Activated CD4-positive, alpha-beta T cell treated with anti-CD3 and anti-CD28 coated beads for 36 hours (primary cell): ENCODE measurements at regions not wholly inside any gene's neighbourhood (a gene's known extent, or its start where the extent isn't known, plus 50 kb on each side); places are given as distances from the start of the nearest gene placed in this dataset.

Experiments
- ATAC-seq: fragments of 200-7000 bp; cut with Tn5 transposase; one replicate; pipeline ENCODE4 v1.10.0; 2021; ENCODE audit warnings: mild to moderate bottlenecking, moderate library complexity
- CTCF ChIA-PET: fragments of 350-600 bp; sonication (Branson Sonifier 250); formaldehyde crosslinking; loops from one replicate; lab custom pipeline; 2021; ENCODE audit warnings: antibody characterized with exemption; lab: Charles Lee
- POLR2A ChIA-PET: fragments of 350-600 bp; sonication (Branson Sonifier 250); formaldehyde crosslinking; loops from one replicate; lab custom pipeline; 2021; ENCODE audit warnings: antibody characterized with exemption, inconsistent platforms; lab: Charles Lee
- DNase-seq: peaks from one replicate; pipeline ENCODE4 v3.0.0-alpha.2; 2020
- H3K27ac Mint-ChIP-seq: one replicate; pipeline ENCODE4 v1.8.0; 2021; ENCODE audit warnings: mixed read lengths
- H3K27me3 Mint-ChIP-seq: one replicate; pipeline ENCODE4 v1.8.0; 2021; ENCODE audit warnings: mixed read lengths
- H3K36me3 Mint-ChIP-seq: one replicate; pipeline ENCODE4 v1.8.0; 2021; ENCODE audit warnings: low read depth, mixed read lengths
- H3K4me1 Mint-ChIP-seq: one replicate; pipeline ENCODE4 v1.8.0; 2021; ENCODE audit warnings: mixed read lengths
- H3K4me3 Mint-ChIP-seq: one replicate; pipeline ENCODE4 v1.8.0; 2021; ENCODE audit warnings: mild to moderate bottlenecking, moderate library complexity, mixed read lengths
- H3K9me3 Mint-ChIP-seq: one replicate; pipeline ENCODE4 v1.8.0; 2021; ENCODE audit warnings: low read depth, mixed read lengths
- intact Hi-C, 2 experiments: fragments of 100-400 bp; cut with DNase I in 1 of 2; cut with micrococcal nuclease in 1 of 2; formaldehyde crosslinking; loops; one replicate each; pipeline versions ENCODE4 v1.14.2 to v1.15.1; 2022 to 2024; cut with DNase I, micrococcal nuclease

- no peak for ATAC-seq
- intact Hi-C loops = no loop called here
- Mint-ChIP-seq H3K4me3 (no peak overlapping the region), H3K27ac (no peak overlapping the region), H3K9me3 (no peaks in the 10 kb centered on the region), H3K36me3 (no peaks in the 10 kb centered on the region), H3K4me1 (no peaks in the 10 kb centered on the region), H3K27me3 (peaks cover 5% of the 10 kb centered on the region)
- CTCF ChIA-PET = interaction anchor here (1.2 kb wide), 1 partner anchor 50 kb away, joined by 3 read pairs; no protein-coding TSS in a partner anchor
- DNase-seq = no peak
- POLR2A ChIA-PET = no interaction called here
These were observed 223.1 kb upstream of the MAF start for GRCh38 chr16:79823639-79824038.

GRCh38 chr16:79821911-79822310 lies 221.4 kb upstream of the MAF start:
- POLR2A ChIA-PET = no interaction called here
- DNase-seq = no peak
- ATAC-seq = no peak
- intact Hi-C loops = no loop called here
- Mint-ChIP-seq H3K4me1 (no peaks in the 10 kb centered on the region), H3K9me3 (no peaks in the 10 kb centered on the region), H3K4me3 (no peak overlapping the region), H3K27me3 (peaks cover 5% of the 10 kb centered on the region), H3K27ac (no peak overlapping the region), H3K36me3 (no peaks in the 10 kb centered on the region)
- CTCF ChIA-PET = interaction anchor here (0.7 kb wide), 1 partner anchor 1327 kb away, joined by 4 read pairs; no protein-coding TSS in a partner anchor

GRCh38 chr16:79816081-79816497 lies 215.6 kb upstream of the MAF start:
- peaks cover 4% of the 10 kb centered on the region for H3K27me3 Mint-ChIP-seq
- no peak overlapping the region for H3K4me3 Mint-ChIP-seq
- intact Hi-C loops = no loop called here
- no peaks in the 10 kb centered on the region for H3K36me3 Mint-ChIP-seq
- ATAC-seq = no peak
- ChIA-PET POLR2A (no interaction called here), CTCF (no interaction called here)
- no peaks in the 10 kb centered on the region for H3K4me1 Mint-ChIP-seq
- no peak overlapping the region for H3K27ac Mint-ChIP-seq
- no peaks in the 10 kb centered on the region for H3K9me3 Mint-ChIP-seq
- no peak for DNase-seq

- ATAC-seq = no peak
- CTCF ChIA-PET = no interaction called here
- POLR2A ChIA-PET = no interaction called here
These were observed 214.5 kb upstream of the MAF start for GRCh38 chr16:79815049-79815448.

GRCh38 chr16:79814124-79814523 lies 213.6 kb upstream of the MAF start:
- H3K36me3 Mint-ChIP-seq = no peaks in the 10 kb centered on the region
- H3K4me3 Mint-ChIP-seq = no peak overlapping the region
- ChIA-PET CTCF (no interaction called here), POLR2A (no interaction called here)
- H3K9me3 Mint-ChIP-seq = no peaks in the 10 kb centered on the region
- no peak for ATAC-seq
- H3K27ac Mint-ChIP-seq = no peak overlapping the region
- intact Hi-C loops = no loop called here
- H3K4me1 Mint-ChIP-seq = no peaks in the 10 kb centered on the region
- no peak for DNase-seq
- peaks cover 7% of the 10 kb centered on the region for H3K27me3 Mint-ChIP-seq

More at GRCh38 chr16:79815049-79815448, 214.5 kb upstream of the MAF start:
- no peak overlapping the region for H3K27ac Mint-ChIP-seq
- DNase-seq = no peak
- no peaks in the 10 kb centered on the region for H3K9me3 Mint-ChIP-seq
- intact Hi-C loops = no loop called here
- H3K4me3 Mint-ChIP-seq = no peak overlapping the region
- H3K36me3 Mint-ChIP-seq = no peaks in the 10 kb centered on the region
- H3K27me3 Mint-ChIP-seq = peaks cover 4% of the 10 kb centered on the region
- no peaks in the 10 kb centered on the region for H3K4me1 Mint-ChIP-seq

GRCh38 chr16:79811541-79811940 lies 211.0 kb upstream of the MAF start:
- DNase-seq = no peak
- peaks cover 9% of the 10 kb centered on the region for H3K27me3 Mint-ChIP-seq
- no peak for ATAC-seq
- peaks cover 4% of the 10 kb centered on the region for H3K9me3 Mint-ChIP-seq
- intact Hi-C loops = no loop called here
- ChIA-PET CTCF (no interaction called here), POLR2A (no interaction called here)
- no peak overlapping the region for H3K4me3 Mint-ChIP-seq
- no peak overlapping the region for H3K27ac Mint-ChIP-seq
- no peaks in the 10 kb centered on the region for H3K36me3 Mint-ChIP-seq
- H3K4me1 Mint-ChIP-seq = no peaks in the 10 kb centered on the region

- ATAC-seq (no peak), DNase-seq (no peak)
- Mint-ChIP-seq H3K36me3 (no peaks in the 10 kb centered on the region), H3K27me3 (peaks cover 10% of the 10 kb centered on the region), H3K4me1 (no peaks in the 10 kb centered on the region), H3K27ac (no peak overlapping the region), H3K9me3 (peaks cover 4% of the 10 kb centered on the region), H3K4me3 (no peak overlapping the region)
- intact Hi-C loops = no loop called here
- POLR2A ChIA-PET = no interaction called here
- CTCF ChIA-PET = no interaction called here
These were observed 210.1 kb upstream of the MAF start for GRCh38 chr16:79810449-79811189.

- no peaks in the 10 kb centered on the region for H3K36me3 Mint-ChIP-seq
- no peak for ATAC-seq
- ChIA-PET POLR2A (no interaction called here), CTCF (interaction anchor here (0.6 to 1.0 kb wide), 3 partner anchors 10 to 138 kb away, joined by 3 to 4 read pairs (median 3); no protein-coding TSS in a partner anchor)
- DNase-seq = no peak
- H3K9me3 Mint-ChIP-seq = peaks cover 4% of the 10 kb centered on the region
- no peak overlapping the region for H3K4me3 Mint-ChIP-seq
- no peak overlapping the region for H3K27ac Mint-ChIP-seq
- H3K4me1 Mint-ChIP-seq = no peaks in the 10 kb centered on the region
- intact Hi-C loops = no loop called here
- peaks cover 8% of the 10 kb centered on the region for H3K27me3 Mint-ChIP-seq
These were observed 208.8 kb upstream of the MAF start for GRCh38 chr16:79809376-79809775.

- POLR2A ChIA-PET = no interaction called here
- H3K9me3 Mint-ChIP-seq = peaks cover 4% of the 10 kb centered on the region
- no peak for ATAC-seq
These were observed 208.2 kb upstream of the MAF start for GRCh38 chr16:79808731-79809130.

GRCh38 chr16:79806757-79807156 lies 206.2 kb upstream of the MAF start:
- ChIA-PET POLR2A (no interaction called here), CTCF (no interaction called here)
- no peaks in the 10 kb centered on the region for H3K4me1 Mint-ChIP-seq
- intact Hi-C loops = no loop called here
- H3K4me3 Mint-ChIP-seq = no peak overlapping the region
- no peak for DNase-seq
- H3K36me3 Mint-ChIP-seq = no peaks in the 10 kb centered on the region
- H3K9me3 Mint-ChIP-seq = peaks cover 4% of the 10 kb centered on the region
- ATAC-seq = no peak
- H3K27me3 Mint-ChIP-seq = peaks cover 10% of the 10 kb centered on the region
- no peak overlapping the region for H3K27ac Mint-ChIP-seq

More at GRCh38 chr16:79808731-79809130, 208.2 kb upstream of the MAF start:
- CTCF ChIA-PET = interaction anchor here (1.0 kb wide), 1 partner anchor 11 kb away, joined by 4 read pairs; no protein-coding TSS in a partner anchor
- Mint-ChIP-seq H3K36me3 (no peaks in the 10 kb centered on the region), H3K27ac (no peak overlapping the region), H3K4me3 (no peak overlapping the region), H3K27me3 (peaks cover 8% of the 10 kb centered on the region), H3K4me1 (no peaks in the 10 kb centered on the region)
- intact Hi-C loops = no loop called here
- no peak for DNase-seq

- no peak for ATAC-seq
- Mint-ChIP-seq H3K27me3 (peaks cover 10% of the 10 kb centered on the region), H3K4me3 (no peak overlapping the region), H3K36me3 (no peaks in the 10 kb centered on the region), H3K4me1 (no peaks in the 10 kb centered on the region), H3K27ac (no peak overlapping the region), H3K9me3 (peaks cover 4% of the 10 kb centered on the region)
- POLR2A ChIA-PET = no interaction called here
- CTCF ChIA-PET = no interaction called here
- intact Hi-C loops = no loop called here
- DNase-seq = no peak
These were observed 205.1 kb upstream of the MAF start for GRCh38 chr16:79805621-79806020.

GRCh38 chr16:79801646-79802045 lies 201.1 kb upstream of the MAF start:
- H3K27me3 Mint-ChIP-seq = peaks cover 8% of the 10 kb centered on the region
- no peak for DNase-seq
- no peak for ATAC-seq
- no peaks in the 10 kb centered on the region for H3K4me1 Mint-ChIP-seq
- H3K9me3 Mint-ChIP-seq = no peaks in the 10 kb centered on the region
- POLR2A ChIA-PET = no interaction called here
- H3K4me3 Mint-ChIP-seq = no peak overlapping the region
- no peaks in the 10 kb centered on the region for H3K36me3 Mint-ChIP-seq
- intact Hi-C loops = no loop called here
- H3K27ac Mint-ChIP-seq = no peak overlapping the region
- CTCF ChIA-PET = no interaction called here
